Cardiac muscle cell (in vitro differentiated cells and primary cell): ENCODE measurements at regions not wholly inside any gene's neighbourhood (a gene's known extent, or its start where the extent isn't known, plus 50 kb on each side); places are given as distances from the start of the nearest gene placed in this dataset.

Source experiments
- DNase-seq, 2 donors: peaks; one replicate each; pipeline versions ENCODE4 v3.0.0 to v3.0.0-alpha.2; 2010 to 2017; ENCODE audit warnings: low read depth in 1 of 2, low spot score in 1 of 2
- H3K27ac ChIP-seq: fragments of 200-600 bp; sonication (generic); 2 replicates; pipeline ENCODE4 v1.5.1; 2016
- H3K27me3 ChIP-seq: fragments of 200-600 bp; sonication (generic); 2 replicates; pipeline ENCODE4 v1.6.0; 2016; ENCODE audit warnings: control low read depth
- H3K36me3 ChIP-seq: fragments of 200-600 bp; sonication (generic); 2 replicates; pipeline ENCODE4 v1.5.1; 2016; ENCODE audit warnings: control low read depth
- H3K4me1 ChIP-seq: fragments of 200-600 bp; sonication (generic); 2 replicates; pipeline ENCODE4 v1.8.1; 2017; ENCODE audit warnings: low read depth, mild to moderate bottlenecking, mixed run types
- H3K4me3 ChIP-seq: fragments of 200-600 bp; sonication (generic); 2 replicates; pipeline ENCODE4 v1.5.1; 2016; ENCODE audit warnings: mild to moderate bottlenecking
- H3K9me3 ChIP-seq: fragments of 200-600 bp; sonication (generic); 2 replicates; pipeline ENCODE4 v1.5.1; 2017; ENCODE audit warnings: low read depth, mild to moderate bottlenecking, control low read depth
- CTCF ChIP-seq: IDR thresholded peaks from 2 replicates; pipeline ENCODE4 v1.5.1; 2012; ENCODE audit warnings: low read depth, mild to moderate bottlenecking, low read length

GRCh38 chr1:238252033-238252802 lies 361.5 kb upstream of the ZP4 start:
- peak; percentile 28 to 68 for DNase-seq
- no peak overlapping the region for H3K27ac ChIP-seq
- no peaks in the 10 kb centered on the region for H3K9me3 ChIP-seq
- peak; percentile 36 for TF ChIP-seq CTCF
- no peaks in the 10 kb centered on the region for H3K36me3 ChIP-seq
- no peaks in the 10 kb centered on the region for H3K27me3 ChIP-seq
- no peak overlapping the region for H3K4me3 ChIP-seq
- H3K4me1 ChIP-seq: no peaks in the 10 kb centered on the region

GRCh38 chr1:238248356-238248755 lies 357.6 kb upstream of the ZP4 start:
- no peak for TF ChIP-seq CTCF
- H3K27me3 ChIP-seq: no peaks in the 10 kb centered on the region
- no peak for DNase-seq
- H3K4me1 ChIP-seq: no peaks in the 10 kb centered on the region
- no peaks in the 10 kb centered on the region for H3K36me3 ChIP-seq
- H3K4me3 ChIP-seq: no peak overlapping the region
- H3K9me3 ChIP-seq: no peaks in the 10 kb centered on the region
- no peak overlapping the region for H3K27ac ChIP-seq

- Histone ChIP-seq H3K27ac (no peak overlapping the region), H3K36me3 (no peaks in the 10 kb centered on the region), H3K4me1 (no peaks in the 10 kb centered on the region), H3K4me3 (no peak overlapping the region), H3K9me3 (no peaks in the 10 kb centered on the region), H3K27me3 (no peaks in the 10 kb centered on the region)
- TF ChIP-seq CTCF: no peak
- DNase-seq: no peak
Measured at GRCh38 chr1:238242181-238242580, 351.5 kb upstream of the ZP4 start.

GRCh38 chr1:238241607-238242006 lies 350.9 kb upstream of the ZP4 start:
- H3K4me3 ChIP-seq: no peak overlapping the region
- TF ChIP-seq CTCF: no peak
- H3K9me3 ChIP-seq: no peaks in the 10 kb centered on the region
- H3K4me1 ChIP-seq: no peaks in the 10 kb centered on the region
- no peaks in the 10 kb centered on the region for H3K36me3 ChIP-seq
- H3K27ac ChIP-seq: no peak overlapping the region
- H3K27me3 ChIP-seq: no peaks in the 10 kb centered on the region
- no peak for DNase-seq

- no peak overlapping the region for H3K27ac ChIP-seq
Measured at GRCh38 chr1:238239343-238239742, 348.6 kb upstream of the ZP4 start.

More at GRCh38 chr1:238239343-238239742, 348.6 kb upstream of the ZP4 start:
- H3K4me3 ChIP-seq: no peak overlapping the region
- H3K4me1 ChIP-seq: no peaks in the 10 kb centered on the region
- H3K36me3 ChIP-seq: no peaks in the 10 kb centered on the region
- no peak for TF ChIP-seq CTCF
- H3K9me3 ChIP-seq: no peaks in the 10 kb centered on the region
- no peaks in the 10 kb centered on the region for H3K27me3 ChIP-seq
- DNase-seq: no peak
